ENCODE measurements at regions not wholly inside any gene's neighbourhood (a gene's known extent, or its start where the extent isn't known, plus 50 kb on each side); places are given as distances from the start of the nearest gene placed in this dataset.
"Not testable (repeated sequence)": the region's sequence is repeated elsewhere in the genome, so short reads cannot be mapped to it uniquely, and the experiment has no call there.

DNA sequence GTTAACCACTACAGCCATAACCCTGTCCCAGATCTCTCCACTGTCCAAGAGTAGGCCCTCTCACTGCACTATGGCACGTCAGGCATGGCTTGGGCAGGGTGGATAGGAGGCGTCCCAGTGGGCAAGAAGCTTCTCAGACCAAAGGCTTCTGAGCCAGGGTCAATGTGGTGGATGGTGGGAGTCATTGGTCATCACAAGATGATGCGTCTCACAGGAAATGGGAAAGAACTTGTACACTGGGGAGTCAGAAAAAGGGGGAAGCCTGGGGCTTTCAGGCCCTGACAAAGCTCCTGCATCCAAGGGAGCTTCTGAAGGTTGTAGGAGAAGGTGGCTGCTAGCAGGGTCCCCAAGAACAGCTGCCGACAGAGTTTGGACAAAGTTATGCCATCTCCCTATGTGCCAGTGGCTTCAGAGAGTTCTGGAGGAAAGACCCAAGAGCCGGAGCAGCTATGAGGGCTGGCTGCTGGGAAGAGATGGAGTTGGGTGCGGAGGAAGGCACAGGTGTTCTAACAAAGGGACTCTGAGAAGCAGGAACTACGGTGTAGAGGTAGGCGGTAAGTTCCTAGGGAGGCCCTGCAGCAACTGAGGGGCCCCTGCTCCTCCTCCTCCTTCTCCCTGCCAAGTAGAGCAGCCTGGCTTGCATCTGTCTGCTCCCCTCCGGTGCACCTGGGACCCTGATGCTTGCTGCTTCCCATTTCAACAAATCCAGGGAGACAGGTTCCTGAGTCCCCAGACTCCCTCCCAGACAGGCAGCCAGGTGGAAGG lies 81.1 kb downstream of the ARL6IP4 start:
- DNase-seq, result no peak

DNA sequence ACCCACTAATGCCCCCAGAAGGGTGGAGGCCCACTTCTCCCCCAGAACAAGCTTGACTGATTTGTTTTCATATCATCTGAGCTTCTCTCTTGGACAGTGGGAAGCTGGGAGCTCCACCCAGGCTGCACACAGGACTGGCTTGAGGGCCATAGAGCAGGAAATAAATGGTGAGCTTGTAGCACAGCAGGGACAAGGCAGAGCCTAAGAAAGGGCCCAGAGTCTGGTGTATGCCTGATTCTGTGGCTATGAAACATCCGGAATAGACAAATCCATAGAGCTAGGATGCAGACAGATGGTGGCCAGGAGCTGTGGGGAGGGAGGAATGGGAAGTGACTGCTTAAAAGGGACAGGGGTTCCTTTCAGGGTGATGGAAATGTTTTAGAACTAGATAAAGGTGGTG lies 79.0 kb downstream of the ARL6IP4 start:
- DNase-seq, result no peak

DNA sequence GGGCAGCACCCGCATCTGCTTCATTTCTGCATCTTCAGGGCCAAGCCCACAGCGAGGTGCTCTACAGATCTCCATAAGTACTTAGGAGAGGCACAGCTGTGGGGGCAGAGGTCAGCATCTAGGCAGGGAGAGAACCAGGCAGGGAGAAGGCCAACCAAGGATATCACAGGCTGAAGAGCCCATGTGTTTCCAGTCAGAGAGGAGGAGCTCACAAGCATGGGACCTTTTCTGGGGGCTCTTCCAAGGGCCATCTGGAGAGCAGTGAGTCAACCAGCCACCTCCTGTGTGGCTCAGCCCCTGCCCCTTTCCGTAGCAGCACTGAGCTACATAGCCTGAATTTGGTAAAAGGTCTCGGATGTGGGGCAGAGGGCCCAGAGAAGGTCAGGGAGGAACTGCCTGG lies 78.5 kb downstream of the ARL6IP4 start:
- DNase-seq, result no peak

DNA sequence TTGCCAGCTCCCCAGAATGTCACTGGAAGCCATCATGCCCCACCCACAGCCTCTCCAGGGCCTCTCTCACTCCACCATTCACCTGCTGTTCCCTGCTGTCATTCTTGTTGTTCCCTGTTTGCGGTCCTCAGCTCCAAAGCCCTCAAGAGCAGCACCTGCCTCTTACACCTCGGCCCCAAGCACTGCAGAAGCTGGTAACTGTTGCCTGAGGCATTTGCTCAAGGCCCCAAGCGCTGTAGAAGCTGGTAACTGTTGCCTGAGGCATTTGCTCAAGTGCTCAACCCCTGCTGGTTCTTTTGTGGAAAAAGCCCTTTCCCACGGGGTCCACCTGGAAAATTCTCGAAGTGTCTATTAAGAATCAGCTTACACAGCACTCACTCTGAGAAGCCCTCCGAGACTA lies 78.0 kb downstream of the ARL6IP4 start:
- peak; percentile 67 for DNase-seq

DNA sequence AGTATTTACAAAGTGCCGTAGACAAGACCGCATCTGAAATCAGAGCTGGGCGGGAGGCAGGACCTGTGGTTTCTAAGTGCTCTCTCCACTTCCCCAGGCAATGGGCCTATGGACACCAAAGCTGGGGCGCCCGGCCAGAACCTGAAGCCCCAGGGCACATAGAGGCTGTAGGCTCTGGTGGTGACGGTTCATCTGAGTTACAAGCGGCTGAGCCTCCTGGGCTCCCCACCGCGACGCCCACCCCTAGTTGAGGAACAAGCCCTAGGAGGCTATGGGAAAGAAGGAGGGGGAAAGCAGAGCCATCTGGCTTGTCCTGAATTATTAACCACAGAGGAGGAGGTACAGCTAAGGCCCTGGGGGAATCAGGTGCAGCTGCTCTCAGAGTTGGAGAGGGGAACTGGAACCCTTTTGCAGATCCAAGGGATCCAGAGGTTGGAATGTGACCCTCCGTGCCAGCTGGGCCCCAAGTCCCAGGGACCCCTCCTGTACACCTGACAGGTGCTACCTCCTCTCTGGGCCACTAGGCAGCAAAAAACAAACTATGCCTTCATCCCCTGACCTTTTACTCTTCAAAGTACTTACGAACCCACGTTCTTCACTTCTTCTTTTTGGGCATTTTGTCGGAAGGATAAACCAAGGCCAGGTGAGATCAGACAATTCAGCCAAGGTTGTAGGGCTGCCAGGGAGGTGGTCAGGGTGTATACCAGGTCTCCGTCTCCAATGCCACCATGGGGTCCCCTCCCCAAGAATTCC lies 77.2 kb downstream of the ARL6IP4 start:
- DNase-seq, result no peak

DNA sequence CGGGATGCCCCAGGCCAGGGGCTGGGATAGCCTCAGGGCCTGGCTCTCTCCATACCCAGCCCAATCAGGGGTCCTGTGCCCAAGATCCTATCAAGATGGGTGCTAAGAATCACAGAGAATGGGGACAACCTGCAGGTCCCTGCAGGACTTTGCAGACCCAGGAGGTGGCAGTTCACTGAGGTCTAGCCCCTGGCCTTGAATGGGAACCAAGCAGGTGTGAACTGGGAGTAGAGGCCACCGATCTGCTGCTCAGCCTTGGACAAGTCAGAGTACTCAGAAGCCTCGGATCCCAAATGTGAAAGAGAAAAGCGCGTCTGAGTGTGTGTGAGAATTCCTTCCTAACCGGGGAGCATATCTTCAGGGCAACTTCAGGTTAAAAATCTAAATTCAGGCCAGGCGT lies 76.2 kb downstream of the ARL6IP4 start:
- no peak for DNase-seq

DNA sequence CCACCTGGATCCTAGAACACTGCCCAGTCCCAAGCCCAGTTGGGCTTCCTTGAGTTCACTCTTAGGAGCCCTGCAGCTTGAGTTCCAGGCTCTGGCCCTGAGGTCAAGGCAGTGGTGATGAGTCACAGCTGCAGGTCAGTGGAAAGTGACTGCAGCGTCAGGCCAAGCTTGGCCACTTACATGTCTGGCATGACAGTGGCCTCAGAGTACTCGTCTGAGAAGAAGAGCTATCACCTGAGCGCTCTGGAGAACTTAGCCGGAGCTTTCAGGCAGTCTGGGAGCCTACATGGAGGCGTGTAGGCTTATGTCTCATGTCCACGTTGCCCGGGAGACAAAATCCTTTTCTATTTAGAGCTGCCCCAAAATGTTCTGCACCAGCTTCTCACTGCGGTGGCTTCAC lies 75.6 kb downstream of the ARL6IP4 start:
- DNase-seq, result no peak

DNA sequence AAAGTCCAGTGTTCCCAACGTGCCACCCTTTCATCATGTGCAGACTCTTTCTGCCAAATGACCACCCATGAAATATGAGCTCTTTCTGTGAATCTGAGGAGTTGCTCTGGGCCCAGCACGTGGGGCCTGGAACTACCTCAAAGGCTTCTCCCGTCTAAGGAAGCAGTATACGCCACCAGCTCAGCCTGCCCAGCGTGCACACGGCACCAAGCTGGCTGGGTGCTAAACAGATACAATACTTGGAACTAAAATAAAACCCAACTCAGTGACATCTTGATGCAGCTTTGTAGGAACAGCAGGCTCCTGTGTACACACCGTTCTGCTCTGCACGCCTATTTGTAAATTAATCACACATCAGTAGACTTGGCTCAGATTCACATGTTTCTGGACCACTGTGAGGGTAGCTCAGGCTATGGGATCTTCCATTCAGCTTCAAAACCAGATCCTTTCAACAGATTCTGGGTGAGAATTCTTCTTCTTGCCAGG lies 74.8 kb downstream of the ARL6IP4 start:
- DNase-seq, result peak; percentile 87

DNA sequence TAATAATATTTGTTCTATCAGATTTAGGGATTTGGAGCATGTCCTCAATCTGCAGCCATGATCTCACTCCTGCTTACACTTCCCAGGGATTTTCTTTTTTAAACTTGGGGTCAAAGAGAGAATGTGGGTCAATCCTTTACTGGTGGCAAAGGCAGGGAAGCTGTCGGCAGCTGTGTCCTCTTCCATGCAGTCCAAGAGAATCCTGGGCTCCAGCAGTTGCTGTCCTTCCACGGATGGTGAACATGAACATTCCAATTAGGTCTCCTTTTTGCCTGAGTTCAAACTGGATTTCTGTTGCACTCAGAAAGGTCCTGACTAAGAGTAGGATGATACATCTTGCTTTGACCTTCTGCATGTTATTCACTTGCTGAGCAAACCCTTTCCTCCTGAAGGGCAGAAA lies 73.9 kb downstream of the ARL6IP4 start:
- DNase-seq, result no peak

DNA sequence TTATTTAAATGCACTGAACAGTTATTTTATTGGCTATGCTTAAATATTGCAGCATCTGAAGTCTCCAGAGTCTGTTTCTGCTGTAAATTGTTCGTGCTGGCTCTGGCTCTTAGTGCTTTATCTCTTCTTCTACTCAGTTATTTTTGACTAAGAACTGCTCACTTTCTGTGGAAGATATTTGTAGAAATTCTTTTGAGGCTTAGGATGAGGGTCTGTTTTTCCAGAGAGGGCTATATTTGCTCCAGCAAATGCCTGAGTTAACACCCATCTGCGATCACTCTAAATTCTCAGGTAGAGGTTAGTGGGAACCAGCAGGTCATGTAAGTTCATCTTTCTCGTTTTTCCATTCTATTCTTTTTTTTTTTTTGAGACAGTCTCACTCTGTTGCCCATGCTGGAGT lies 71.1 kb downstream of the ARL6IP4 start:
- no peak for DNase-seq

DNA sequence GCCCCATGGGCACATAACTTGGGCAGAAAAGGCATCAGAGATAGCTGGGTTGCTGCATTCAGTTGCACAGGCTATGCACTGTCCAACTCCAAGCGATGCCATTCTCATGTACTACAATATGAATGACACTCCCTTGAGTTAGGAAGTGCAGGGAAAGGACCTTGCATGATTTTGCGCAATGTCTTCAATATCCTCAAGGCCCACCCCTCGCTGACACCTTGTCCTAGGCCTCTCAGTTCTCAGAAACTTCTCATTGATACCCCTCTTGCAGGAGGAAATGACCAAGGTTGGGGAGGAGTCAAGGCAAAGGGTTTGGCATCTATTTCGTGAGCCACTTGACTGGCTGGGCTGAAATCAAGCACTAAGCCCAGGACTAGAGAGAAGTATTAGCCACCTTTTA lies 70.4 kb downstream of the ARL6IP4 start:
- DNase-seq, result no peak

DNA sequence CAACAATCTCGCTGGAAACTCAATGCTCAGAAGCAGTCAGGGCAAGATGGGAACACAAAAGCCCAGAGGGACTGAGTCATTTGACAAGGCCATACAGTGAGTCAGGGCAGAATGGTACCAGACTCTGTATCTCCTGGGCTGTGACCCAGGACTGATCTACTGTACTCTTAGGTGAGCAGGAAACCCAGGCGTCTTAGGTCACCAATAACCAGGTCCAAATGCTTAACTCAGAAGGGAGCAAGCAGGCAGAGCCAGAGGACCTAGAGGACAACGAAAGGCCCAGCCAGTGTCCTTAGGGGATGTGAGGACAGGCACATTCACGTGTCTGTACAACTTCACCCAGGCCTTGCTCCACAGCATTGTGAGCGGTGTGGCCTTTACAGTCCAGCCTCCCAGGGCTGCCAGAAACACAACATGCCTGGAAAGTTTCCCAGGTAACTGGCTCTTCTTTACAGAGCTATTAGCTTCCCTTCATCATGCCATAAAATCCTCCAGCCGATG lies 69.9 kb downstream of the ARL6IP4 start:
- no peak for DNase-seq

DNA sequence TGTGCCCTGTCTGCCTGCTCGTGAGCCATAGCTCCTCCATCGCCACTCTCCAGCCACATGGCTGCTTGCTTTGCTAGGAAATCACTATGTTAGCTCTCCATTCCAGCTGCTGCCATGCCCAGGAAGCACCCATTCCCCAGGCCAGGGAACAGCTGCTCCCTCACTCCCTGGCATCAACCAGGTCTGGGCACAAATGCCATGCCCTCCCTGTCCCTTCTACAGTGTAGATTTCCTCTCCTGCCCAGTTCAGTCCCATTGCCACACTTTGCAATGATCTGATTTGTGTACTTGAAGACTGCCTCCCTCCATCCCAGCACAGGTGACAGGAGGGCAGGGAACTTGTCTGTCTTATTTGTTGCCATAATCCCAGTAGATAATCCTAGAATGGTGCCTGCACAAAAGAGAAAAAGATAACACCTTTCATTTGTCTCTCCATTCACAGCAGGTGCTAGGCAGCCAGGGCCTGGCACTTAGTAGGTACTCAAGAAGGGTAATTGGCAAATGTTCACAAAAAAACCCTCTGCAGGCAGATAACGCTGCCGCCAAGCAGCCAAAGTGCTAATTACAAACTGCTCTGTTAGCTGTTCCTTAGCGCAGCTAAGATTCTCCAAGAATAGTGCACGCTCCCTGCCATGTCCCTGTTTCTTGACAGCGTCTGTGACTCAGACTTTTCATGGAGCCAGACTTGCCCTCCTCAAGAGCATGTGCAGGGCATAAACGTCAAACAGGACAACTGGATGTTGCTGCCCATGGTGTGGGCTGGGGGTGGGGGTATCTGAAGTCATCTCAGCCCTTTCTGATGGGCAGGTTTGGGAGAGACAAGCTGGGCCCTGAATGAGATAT lies 69.1 kb downstream of the ARL6IP4 start:
- DNase-seq, result no peak

DNA sequence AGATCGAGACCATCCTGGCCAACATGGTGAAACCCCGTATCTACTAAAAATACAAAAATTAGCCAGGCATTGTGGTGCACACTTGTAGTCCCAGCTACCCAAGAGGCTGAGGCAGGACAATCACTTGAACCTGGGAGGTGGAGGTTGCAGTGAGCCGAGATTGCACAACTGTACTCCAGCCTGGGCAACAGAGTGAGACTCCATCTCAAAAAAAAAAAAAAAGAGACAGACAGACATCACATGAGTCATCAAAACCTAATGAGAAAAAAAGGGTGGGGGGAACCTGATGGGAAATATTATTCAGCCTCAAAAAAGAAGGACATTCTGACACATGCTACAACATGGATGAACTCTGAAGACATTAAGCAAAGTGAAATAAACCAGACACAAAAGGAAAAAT lies 67.4 kb downstream of the ARL6IP4 start:
- not testable (repeated sequence) for DNase-seq

DNA sequence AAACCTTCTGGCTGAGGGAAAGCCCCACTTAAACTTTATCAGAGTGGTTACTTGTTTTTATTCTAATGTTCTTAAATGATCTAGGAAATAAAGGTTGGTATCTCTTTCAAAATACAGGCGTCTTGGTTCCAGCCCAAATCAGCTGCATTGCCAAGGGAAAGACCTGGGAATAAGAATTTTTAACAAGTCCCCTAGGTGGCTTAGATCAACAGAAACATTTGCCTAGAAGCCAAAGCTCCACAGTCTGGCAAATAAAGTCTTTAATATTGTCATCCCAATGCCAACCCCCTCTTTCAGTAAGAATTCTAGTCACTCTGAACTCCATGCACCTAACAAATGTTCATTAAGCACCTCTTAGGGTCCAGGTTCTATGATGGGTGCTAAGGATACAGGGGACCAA lies 66.8 kb downstream of the ARL6IP4 start:
- DNase-seq, result no peak

DNA sequence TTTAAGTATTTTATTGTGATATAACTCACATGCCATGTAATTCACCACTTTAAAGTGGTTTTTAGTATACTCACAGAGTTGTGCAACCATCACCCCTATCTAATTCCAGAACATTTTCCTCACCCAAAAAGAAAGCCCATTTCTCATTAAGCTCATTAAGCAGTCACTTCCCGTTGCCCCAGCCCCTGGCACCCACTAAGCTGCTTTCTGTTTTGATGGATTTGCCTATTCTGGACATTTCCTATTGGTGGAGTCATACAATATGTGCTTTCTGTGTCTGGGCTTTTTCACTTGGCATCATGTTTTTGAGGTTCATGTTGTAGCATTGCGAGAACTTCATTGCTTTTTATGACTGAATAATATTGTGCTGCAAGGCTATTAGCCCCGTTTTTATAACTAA lies 66.0 kb downstream of the ARL6IP4 start:
- DNase-seq, result no peak

DNA sequence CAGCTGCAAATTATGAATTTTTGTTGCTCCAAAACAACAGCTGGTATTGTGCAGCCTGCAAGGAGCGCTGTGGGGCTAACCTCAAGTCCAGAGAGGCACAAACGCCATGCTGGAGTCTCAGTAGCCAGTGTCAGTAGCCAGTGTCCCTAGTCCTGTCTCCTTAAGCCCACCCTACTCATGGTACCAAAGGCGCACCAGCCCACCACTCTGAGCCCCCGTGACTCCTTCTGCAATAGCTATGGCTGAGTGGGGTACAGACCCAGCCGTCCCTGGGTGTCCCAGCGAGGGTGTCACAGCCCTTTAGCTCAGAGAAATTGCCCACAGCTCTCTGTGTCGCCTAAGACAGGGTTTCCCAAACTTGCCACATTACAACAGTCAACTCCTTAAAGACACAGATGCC lies 65.2 kb downstream of the ARL6IP4 start:
- DNase-seq, result no peak

DNA sequence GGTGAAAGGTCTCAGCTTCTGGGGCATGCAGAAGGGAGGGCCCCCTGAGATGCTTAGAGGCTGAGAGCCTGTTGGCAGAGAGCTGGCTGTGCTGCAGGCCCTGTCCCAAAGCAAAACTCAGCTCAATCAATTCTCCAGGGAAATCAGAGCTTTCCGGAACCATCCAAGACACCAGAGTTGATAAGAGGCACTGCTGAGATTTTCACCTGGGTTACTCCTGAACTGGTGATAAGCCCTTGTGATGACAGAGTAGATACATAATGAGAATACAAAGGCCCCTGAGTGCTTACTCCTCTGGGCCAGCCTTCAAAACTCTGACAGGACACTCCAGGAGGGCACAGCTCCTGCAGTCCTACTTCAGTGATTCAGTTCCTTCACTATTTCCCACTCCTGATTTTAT lies 63.9 kb downstream of the ARL6IP4 start:
- no peak for DNase-seq

DNA sequence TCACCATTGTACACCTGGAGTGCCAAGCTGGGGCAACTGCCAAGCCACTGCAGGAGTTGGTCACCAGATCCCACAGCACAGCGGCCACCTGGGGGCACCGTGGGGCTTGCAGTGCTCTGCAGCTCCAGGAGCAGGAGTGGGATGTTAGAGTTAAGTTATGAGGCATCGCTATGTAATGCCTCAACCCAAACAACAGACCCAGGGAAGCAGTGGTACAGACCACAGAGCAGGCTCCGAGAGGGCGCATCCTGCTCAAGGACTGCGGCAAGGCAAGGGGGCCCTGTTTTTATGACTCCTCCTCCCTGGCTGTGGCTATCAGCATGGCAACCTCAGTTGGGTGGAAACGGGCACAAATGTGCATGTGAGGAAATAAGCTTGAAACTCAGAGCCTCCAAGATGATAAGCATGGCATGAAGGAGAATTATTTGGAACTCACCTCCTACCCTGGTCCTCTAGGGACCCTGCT lies 63.1 kb downstream of the ARL6IP4 start:
- peak; percentile 74 for DNase-seq

DNA sequence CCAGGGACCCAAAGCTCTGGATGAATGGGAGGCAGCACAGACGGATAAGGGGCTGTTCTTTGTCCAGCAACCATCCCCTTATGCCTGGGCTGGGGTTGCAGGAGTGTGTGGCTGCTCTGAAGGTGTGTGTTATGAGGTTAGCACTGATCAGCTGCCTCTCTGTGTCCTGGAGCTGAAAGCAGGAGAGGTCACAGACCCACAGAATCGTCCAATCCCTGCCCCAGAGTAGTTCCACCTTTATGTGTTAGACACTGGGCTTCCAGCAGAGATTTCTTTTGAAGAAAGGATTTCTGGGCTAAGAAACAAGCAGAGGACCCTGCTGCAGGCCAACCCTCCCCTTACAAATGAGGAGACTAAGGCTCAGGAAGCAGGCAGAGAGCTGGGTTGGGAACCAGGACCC lies 62.4 kb downstream of the ARL6IP4 start:
- DNase-seq, result no peak

DNA sequence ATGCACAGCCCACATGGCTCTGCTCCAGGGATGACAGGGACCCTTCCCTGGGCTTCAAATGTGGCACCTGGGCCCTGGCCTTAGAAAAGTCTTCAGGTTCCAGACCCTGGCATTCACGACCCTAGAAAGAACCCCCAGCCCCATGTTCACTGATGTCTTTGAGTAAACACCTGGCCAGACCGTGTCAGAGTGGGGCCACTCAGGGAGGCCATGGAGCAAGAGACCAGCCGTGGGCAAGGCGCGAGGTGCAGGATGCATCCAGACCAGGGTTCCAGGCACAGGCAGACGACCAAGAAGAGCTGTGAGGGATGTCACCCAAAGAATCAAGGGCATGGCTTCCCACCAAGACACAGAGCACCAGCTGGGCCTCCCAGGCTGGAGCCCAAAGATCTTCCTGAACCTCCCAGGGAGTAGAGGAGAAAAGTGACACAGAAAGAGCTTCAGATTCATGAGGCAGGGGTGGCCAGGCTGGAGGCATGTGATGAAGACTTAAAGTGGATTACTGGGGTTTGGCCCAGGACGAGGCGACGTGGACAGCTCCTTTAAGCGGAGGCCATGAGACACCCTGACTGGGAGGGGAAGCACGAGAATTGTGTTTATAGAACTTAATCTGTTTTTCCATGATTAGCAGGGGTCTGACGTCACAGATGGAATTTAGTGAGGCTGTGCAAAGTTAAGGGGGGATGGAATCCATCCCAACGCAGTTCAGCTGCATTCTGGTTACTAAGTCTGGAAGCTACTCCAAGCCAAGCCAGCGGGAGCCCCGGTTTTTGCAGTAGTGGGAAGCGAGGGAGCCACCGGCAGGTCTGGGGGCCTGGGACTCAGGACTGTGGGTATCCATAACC lies 61.6 kb downstream of the ARL6IP4 start:
- DNase-seq, result no peak

DNA sequence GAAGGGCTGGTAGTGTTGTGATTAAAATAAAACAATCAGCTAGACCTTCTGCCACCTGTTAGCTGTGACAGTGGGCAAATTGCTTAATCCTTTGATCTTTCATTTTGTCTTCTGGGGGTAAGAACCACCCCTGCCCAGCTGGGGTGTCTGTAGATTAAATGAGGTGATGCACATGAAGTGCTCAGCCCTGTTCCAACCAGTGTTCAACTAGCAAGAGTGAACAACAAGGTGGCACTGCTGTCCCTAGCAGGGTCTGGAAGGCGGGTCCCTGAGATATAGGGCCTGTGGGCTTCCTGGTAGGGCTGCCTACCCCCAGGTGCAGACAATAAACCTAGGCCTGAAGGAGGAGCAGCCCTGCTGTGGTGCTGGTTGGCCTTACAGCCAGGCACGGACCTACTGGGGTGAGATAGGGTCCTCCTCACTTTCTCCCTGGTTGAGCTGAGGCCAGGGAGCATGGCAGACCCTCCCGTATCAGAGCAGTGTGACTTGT lies 60.6 kb downstream of the ARL6IP4 start:
- peak; percentile 53 for DNase-seq
